HEK293 (cell line): ENCODE measurements at regions not wholly inside any gene's neighbourhood (a gene's known extent, or its start where the extent isn't known, plus 50 kb on each side); places are given as distances from the start of the nearest gene placed in this dataset.

Experiments
- PBX3 ChIP-seq: sonication (generic); formaldehyde crosslinking; IDR thresholded peaks from 2 replicates; pipeline ENCODE4 v1.8.1; 2022; ENCODE audit warnings: mild to moderate bottlenecking, moderate library complexity, missing genetic modification reagents
- PRDM2 ChIP-seq: fragments of 450-650 bp; formaldehyde crosslinking; IDR thresholded peaks from 2 replicates; pipeline ENCODE4 v1.5.1; 2016; ENCODE audit warnings: missing biosample characterization, missing genetic modification characterization, borderline replicate concordance
- TRIM28 ChIP-seq: IDR thresholded peaks from 2 replicates; pipeline ENCODE4 v1.6.1; 2011; ENCODE audit warnings: low read length, control low read depth, borderline replicate concordance
- ZBTB44 ChIP-seq: fragments of 450-650 bp; IDR thresholded peaks from 2 replicates; pipeline ENCODE4 v1.5.1; 2018; ENCODE audit warnings: missing biosample characterization, mild to moderate bottlenecking, missing genetic modification characterization
- ZFHX2 ChIP-seq: fragments of 450-650 bp; formaldehyde crosslinking; conservative IDR thresholded peaks from 2 replicates; pipeline ENCODE4 v1.5.1; 2016; ENCODE audit warnings: missing biosample characterization, missing genetic modification characterization
- ZNF155 ChIP-seq: fragments of 450-650 bp; formaldehyde crosslinking; IDR thresholded peaks from 2 replicates; pipeline ENCODE4 v1.5.1; 2016; ENCODE audit warnings: missing biosample characterization, missing genetic modification characterization
- ZNF324 ChIP-seq: fragments of 450-650 bp; formaldehyde crosslinking; IDR thresholded peaks from 2 replicates; pipeline ENCODE4 v1.5.1; 2016; ENCODE audit warnings: missing biosample characterization, missing genetic modification characterization
- ZNF791 ChIP-seq: fragments of 450-650 bp; formaldehyde crosslinking; IDR thresholded peaks from 2 replicates; pipeline ENCODE4 v1.5.1; 2016; ENCODE audit warnings: missing biosample characterization, missing genetic modification characterization
- TF ChIP-seq, protein P1 (sequence below): IDR thresholded peaks from 2 replicates; pipeline ENCODE4 v1.6.1; 2011; ENCODE audit warnings: mild to moderate bottlenecking, low read depth, low read length, borderline replicate concordance
- TF ChIP-seq, protein P2 (sequence below): fragments of 450-650 bp; formaldehyde crosslinking; IDR thresholded peaks from 2 replicates; pipeline ENCODE4 v1.5.1; 2016; ENCODE audit warnings: missing biosample characterization, missing genetic modification characterization

- TF ChIP-seq ZBTB44 (0 out of 2 replicates have a peak, but pooled peaks have one; percentile 15), ZNF791 (tag by site-specific recombination) (no peak), ZNF155 (tag by site-specific recombination) (no peak), TRIM28 (no peak), ZNF324 (tag by site-specific recombination) (no peak), ZFHX2 (tag by site-specific recombination) (no peak), PBX3 (no peak), PRDM2 (no peak)
- TF ChIP-seq, protein P1, sequence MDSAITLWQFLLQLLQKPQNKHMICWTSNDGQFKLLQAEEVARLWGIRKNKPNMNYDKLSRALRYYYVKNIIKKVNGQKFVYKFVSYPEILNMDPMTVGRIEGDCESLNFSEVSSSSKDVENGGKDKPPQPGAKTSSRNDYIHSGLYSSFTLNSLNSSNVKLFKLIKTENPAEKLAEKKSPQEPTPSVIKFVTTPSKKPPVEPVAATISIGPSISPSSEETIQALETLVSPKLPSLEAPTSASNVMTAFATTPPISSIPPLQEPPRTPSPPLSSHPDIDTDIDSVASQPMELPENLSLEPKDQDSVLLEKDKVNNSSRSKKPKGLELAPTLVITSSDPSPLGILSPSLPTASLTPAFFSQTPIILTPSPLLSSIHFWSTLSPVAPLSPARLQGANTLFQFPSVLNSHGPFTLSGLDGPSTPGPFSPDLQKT: no peak
- TF ChIP-seq, protein P2, sequence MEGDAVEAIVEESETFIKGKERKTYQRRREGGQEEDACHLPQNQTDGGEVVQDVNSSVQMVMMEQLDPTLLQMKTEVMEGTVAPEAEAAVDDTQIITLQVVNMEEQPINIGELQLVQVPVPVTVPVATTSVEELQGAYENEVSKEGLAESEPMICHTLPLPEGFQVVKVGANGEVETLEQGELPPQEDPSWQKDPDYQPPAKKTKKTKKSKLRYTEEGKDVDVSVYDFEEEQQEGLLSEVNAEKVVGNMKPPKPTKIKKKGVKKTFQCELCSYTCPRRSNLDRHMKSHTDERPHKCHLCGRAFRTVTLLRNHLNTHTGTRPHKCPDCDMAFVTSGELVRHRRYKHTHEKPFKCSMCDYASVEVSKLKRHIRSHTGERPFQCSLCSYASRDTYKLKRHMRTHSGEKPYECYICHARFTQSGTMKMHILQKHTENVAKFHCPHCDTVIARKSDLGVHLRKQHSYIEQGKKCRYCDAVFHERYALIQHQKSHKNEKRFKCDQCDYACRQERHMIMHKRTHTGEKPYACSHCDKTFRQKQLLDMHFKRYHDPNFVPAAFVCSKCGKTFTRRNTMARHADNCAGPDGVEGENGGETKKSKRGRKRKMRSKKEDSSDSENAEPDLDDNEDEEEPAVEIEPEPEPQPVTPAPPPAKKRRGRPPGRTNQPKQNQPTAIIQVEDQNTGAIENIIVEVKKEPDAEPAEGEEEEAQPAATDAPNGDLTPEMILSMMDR (tag by site-specific recombination): no peak
Observed at GRCh38 chr5:82620957-82621600, 342.9 kb upstream of the RPS23 start.
